HG02610 (cell line): ENCODE measurements at regions not wholly inside any gene's neighbourhood (a gene's known extent, or its start where the extent isn't known, plus 50 kb on each side); places are given as distances from the start of the nearest gene placed in this dataset.
"Not testable (repeated sequence)": the region's sequence is repeated elsewhere in the genome, so short reads cannot be mapped to it uniquely, and the experiment has no call there.

ENCODE experiments used
- ATAC-seq: cut with Tn5 transposase; IDR thresholded peaks from one replicate; pipeline ENCODE4 v1.9.1; 2021; ENCODE audit warnings: mild to moderate bottlenecking, moderate library complexity; ENCODE audit not compliant: unreplicated experiment

GRCh38 chr10:52533986-52534385 lies 219.9 kb downstream of the DKK1 start:
- no peak for ATAC-seq

DNA sequence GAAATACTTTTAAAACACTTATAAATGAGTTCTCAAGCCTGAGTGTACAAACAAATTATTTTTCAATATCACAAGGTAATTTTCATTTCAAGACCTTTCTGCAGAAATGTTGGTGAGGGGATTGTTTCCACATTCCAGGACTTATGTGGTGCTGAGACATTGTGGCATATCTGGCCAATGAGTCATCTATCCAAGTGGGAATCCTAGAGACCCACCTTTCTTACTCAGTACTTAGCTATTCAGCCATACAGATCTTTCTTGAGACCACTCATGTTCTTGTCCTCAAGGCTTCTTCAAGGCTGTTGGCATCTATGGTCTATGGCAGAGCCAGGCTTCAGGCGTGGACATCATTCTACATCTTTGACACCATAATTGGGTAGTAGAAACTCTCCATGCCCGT lies 225.4 kb downstream of the DKK1 start:
- ATAC-seq: no peak

DNA sequence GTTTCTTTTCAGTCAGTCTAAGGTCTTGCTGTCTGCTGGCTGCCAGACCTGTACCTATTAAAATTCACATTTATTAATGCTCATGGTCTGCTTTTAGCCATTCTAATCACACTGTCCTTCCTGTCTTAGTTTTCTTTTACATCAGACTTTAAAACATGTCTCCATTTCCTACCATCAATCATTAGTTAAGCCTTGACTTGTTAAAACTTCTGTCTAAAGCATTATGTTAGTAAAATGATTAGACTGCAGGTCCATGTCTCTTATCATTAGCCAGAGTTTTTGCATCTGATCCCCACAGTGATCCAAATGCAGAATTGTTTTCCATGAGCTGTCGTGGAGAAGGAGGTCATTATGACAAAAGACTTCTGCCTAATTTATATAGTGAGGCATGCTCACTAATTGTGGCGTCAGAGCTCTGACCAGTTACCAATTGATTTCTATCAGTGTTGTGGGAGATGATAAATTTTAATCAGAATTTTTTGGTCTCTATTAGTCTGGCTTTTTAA lies 226.5 kb downstream of the DKK1 start:
- no peak for ATAC-seq

GRCh38 chr10:52541006-52541473 lies 227.0 kb downstream of the DKK1 start:
- no peak for ATAC-seq

DNA sequence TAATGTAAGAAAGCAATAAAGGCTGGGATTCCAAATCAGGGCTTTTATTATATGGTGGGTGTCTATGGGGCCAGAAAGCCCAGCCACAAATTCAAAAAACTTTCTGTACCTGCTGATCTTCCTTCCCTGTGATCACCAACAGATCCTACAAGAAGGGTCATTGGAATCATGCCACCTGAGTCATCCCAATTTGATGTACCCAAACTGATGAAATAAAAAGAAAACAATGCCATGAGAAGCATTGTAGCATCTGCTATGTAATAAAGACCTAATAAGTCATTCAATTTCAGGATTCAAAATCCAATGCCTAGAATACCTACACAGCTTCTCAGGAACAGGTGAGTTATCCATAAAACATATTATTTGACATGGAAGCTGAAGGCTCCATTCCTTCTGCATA lies 228.8 kb downstream of the DKK1 start:
- ATAC-seq: no peak

GRCh38 chr10:52551046-52551445 lies 221.5 kb downstream of the MBL2 start:
- no peak for ATAC-seq

DNA sequence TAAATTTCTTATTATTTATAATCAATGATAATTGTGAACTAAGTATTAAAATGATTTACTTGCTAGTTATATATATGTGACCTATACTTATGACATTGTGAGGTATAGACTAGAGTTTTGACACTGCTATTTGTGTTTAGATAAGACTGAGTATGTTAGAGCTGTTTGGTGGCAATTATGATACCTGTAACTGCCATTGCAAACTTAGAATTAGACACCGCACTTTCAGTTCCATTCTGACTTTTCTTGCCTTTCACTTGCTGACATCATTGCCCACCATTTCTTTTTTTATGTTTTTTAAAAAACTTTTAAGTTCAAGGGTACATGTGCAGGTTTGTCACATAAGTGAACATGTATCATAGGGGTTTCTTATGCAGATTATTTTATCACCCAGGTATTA lies 214.5 kb downstream of the MBL2 start:
- ATAC-seq: peak; percentile 51

DNA sequence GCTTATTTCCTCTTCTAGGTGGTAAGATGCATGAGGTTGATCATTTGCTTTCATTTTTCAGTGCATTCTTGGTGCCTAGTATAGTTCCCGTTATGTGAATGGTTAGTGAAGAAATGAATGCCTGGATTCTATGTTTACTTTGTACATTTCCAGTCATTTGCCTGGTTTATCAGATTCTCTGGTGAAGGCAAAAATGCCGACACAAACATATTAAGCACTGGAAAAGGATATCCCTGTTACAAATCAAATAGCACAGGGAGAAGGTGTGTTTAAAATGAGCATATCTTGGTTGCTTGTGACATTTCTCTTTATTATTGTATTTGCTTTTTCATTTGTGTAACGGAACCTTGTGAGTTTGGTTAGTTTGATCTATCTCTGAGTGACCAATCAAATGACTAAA lies 211.3 kb downstream of the MBL2 start:
- ATAC-seq: no peak

DNA sequence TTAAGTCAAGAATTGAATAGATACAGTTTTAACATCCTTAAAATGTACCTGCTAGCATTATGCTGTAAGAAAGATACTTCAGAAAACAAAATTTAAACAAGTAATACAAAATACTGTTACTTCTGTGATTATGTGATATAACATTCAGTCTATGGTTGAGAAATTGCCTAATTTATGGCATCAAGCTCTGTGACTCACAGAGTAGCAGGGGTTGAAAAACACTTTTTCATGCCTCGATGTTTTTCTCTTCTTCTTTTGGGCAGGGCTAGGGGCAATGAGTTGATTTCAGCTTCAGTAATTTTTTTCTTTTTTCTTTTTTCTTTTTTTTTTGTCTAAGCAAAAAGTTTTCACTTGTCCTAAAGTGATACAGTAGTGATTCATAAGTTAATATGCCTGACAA lies 209.2 kb downstream of the MBL2 start:
- ATAC-seq: no peak

DNA sequence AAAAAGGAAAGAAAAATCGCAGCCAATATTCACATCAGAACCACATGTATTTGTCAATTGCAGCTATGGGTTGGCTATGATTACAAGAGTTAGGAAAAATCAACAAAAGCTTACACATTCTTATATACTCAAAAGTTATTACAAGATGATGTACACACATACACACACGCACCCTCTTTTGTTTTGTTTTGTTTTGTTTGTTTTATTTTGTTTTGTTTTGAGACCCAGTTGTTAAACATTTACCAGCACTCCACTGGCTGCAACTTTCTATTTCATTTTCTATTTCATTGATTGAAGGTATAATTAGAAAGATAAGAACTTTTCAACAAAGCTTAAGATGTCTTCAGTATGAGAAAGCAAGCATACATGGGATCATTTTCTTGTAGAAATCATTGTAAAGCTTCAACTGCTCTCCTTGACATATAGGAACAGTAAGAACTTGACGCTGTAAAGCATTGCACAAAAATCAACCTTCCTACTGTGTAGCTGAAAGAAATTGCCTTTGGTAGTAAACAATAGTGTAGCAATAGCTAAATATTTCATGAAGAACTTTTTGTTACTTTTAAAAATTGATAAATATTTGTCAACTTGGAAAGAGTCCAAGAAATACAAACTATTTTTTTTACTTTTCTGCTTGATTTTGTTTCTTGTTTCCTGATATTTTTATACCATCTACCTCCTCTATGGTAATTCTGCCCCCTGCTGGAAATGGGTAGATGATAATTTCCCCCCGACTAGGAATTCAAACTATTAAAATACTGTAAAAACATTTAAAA lies 205.9 kb downstream of the MBL2 start:
- no peak for ATAC-seq

DNA sequence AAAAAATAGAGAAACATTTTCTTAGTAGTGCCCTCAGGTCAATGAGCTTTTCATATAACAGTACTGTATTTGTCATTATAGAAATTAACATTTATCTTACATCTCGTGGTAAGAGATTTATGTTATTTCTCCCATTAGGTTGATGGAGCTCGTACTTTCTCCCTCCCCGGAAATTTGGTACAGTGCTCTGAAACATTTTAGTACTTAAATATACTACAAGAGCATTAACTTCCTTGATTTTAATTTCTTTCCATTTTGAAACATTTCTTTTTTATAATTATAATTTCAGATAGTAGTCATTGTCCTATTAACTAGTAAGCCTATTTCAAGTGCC lies 205.4 kb downstream of the MBL2 start:
- ATAC-seq: no peak

DNA sequence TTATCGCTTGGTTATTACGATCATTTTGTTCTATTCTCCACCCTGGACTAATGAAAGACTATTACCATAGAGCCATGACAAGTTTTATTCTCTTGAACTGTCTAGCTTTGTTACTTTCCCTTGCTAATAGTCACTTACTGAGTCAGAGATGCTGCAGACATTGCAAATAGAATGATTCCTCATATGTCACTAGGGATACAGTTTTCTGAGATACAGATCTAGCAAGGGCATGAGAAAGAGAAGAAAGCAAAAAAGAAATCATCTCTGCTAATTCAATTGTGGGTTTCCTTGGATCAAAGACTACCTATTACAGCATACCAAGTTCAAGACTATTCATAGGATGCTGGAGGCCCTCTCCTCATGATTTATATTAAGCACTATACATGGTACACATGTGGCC lies 204.3 kb downstream of the MBL2 start:
- ATAC-seq: no peak

GRCh38 chr10:52570490-52570889 lies 202.1 kb downstream of the MBL2 start:
- peak; percentile 13 for ATAC-seq

DNA sequence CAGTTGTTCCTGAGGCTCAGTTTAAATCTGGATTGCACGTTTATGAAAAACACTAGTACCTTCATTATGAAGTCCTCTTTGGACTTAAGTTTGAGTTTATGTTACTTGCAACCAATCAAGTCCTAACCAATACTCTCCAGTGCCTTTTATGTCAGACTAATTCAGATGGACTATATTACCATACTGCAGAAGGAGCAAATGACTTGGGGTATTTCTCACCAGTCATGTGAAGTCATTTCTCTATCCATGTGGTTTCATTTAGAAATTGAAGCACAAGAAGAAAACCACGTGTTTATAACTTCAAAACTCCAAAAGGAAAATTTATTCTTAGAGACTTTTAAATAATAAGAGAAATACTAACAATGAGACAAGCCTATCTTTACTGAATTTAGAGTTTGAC lies 201.6 kb downstream of the MBL2 start:
- ATAC-seq: peak; percentile 63

GRCh38 chr10:52571516-52572182 lies 200.9 kb downstream of the MBL2 start:
- ATAC-seq: no peak

GRCh38 chr10:52573347-52573746 lies 199.2 kb downstream of the MBL2 start:
- ATAC-seq: no peak

- no peak for ATAC-seq
These were observed 197.9 kb downstream of the MBL2 start for GRCh38 chr10:52574697-52575096.

DNA sequence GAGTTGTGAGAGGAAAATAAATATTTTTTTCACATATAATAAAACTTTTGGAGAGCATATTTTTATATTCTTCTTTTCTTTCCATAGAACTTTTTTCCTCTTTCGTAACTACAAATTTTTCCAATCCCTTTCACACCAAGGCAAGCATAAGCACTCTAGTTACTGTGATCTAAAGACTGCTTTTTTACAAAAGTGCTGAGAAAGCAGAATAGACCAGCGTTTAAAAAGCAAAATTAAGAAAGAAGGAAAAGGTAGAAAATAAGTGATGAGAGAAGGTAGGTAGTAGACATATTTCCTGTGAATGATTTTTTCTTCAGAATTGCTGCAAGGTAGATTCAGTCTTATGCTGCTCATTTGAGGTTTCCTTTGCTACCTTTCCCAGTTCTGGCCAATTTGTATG lies 195.5 kb downstream of the MBL2 start:
- ATAC-seq: no peak

DNA sequence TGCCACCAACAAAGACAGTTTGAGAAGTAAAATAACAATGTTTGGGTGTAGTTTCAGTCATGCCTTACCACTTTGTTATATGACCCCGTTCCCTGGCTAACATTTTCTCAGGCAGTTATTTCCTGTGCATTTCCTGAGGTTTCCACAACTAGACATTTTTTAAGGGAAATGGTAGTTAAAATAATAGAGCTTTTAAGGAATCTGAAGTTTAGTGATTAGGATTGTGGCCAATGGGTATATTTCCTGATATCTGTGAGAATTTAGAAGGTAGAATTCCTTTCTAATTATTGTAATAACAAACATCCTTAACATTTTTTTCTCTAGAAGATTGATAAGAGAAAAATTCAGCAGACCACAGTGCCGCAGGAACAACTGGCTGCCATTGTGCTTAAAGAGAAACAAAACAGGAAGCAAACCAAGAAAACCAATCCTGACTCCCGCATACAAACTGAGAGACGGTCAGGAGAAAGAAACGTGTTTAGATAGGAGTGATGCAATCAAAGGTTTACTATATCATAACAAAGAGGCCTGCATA lies 193.6 kb downstream of the MBL2 start:
- no peak for ATAC-seq

DNA sequence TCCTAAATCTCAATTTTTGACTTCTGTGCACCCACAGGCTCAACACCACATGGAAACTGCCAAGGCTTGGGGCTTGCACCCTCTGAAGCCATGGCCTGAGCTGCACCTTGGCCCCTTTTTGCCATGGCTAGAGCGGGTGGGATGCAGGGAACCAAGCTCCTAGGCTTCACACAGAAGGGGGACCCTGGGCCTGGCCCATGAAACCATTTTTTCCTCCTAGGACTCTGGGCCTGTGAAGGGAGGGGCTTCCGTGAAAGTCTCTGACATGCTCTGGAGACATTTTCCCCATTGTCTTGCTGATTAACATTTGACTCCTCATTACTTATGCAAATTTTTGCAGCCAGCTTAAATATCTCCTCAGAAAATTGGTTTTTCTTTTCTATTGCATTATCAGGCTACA lies 190.9 kb downstream of the MBL2 start:
- ATAC-seq: not testable (repeated sequence)

DNA sequence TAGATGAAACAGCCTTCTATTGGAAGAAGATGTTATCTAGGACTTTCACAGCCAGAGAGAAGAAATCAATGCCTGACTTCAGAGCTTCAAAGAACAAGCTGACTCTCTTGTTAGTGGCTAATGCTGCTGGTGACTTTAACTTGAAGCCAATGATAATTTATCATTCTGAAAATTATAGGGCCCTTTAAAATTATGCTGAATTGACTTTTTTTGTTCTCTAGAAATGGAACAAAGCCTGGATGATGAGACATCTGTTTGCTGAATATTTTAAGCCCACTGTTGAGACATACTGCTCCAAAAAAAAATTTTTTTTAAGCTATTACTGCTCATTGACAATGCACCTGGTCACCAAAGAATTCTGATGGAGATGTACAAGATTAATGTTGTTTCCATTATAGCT lies 189.2 kb downstream of the MBL2 start:
- no peak for ATAC-seq

- ATAC-seq: no peak
These were observed 185.9 kb downstream of the MBL2 start for GRCh38 chr10:52586710-52587109.
